NB4 (cell line): ENCODE measurements at regions not wholly inside any gene's neighbourhood (a gene's known extent, or its start where the extent isn't known, plus 50 kb on each side); places are given as distances from the start of the nearest gene placed in this dataset.

Source experiments
- CTCF ChIP-seq: IDR thresholded peaks from one replicate; pipeline ENCODE4 v1.5.1; 2012; ENCODE audit warnings: low read depth, low read length
- MYC ChIP-seq: IDR thresholded peaks from 2 replicates; pipeline ENCODE4 v1.6.1; 2011; ENCODE audit warnings: low read depth, low read length
- POLR2A ChIP-seq: IDR thresholded peaks from 2 replicates; pipeline ENCODE4 v1.6.1; 2011; ENCODE audit warnings: mild to moderate bottlenecking; ENCODE audit not compliant: insufficient read length; ENCODE audit errors: extremely low read depth

GRCh38 chr3:3729261-3729660 lies 70.0 kb upstream of the LRRN1 start:
- TF ChIP-seq CTCF, result no peak
- TF ChIP-seq MYC, result no peak
- TF ChIP-seq POLR2A, result no peak
